Hepatocyte (in vitro differentiated cells): ENCODE measurements at regions not wholly inside any gene's neighbourhood (a gene's known extent, or its start where the extent isn't known, plus 50 kb on each side); places are given as distances from the start of the nearest gene placed in this dataset.

Source experiments
- DNase-seq: peaks from one replicate; pipeline ENCODE4 v3.0.0-alpha.2; 2016; ENCODE audit warnings: low spot score
- H2AFZ ChIP-seq: fragments of 200-600 bp; sonication (generic); 2 replicates; pipeline ENCODE4 v1.6.0; 2016; ENCODE audit warnings: antibody characterized with exemption, mild to moderate bottlenecking
- H3K27ac ChIP-seq: fragments of 200-600 bp; sonication (generic); 2 replicates; pipeline ENCODE4 v1.5.1; 2016; ENCODE audit warnings: mild to moderate bottlenecking
- H3K27me3 ChIP-seq: fragments of 200-600 bp; sonication (generic); 2 replicates; pipeline ENCODE4 v1.6.1; 2016
- H3K36me3 ChIP-seq: fragments of 200-600 bp; sonication (generic); replicated peaks from 2 replicates; pipeline ENCODE4 v1.5.1; 2016; ENCODE audit warnings: low read depth; ENCODE audit not compliant: insufficient read depth
- H3K4me1 ChIP-seq: fragments of 200-600 bp; sonication (generic); 2 replicates; pipeline ENCODE4 v1.5.1; 2016; ENCODE audit warnings: mild to moderate bottlenecking, moderate library complexity; ENCODE audit not compliant: insufficient read depth
- H3K4me2 ChIP-seq: fragments of 200-600 bp; sonication (generic); 2 replicates; pipeline ENCODE4 v1.6.0; 2016
- H3K4me3 ChIP-seq: fragments of 200-600 bp; sonication (generic); 2 replicates; pipeline ENCODE4 v1.5.1; 2016; ENCODE audit warnings: mild to moderate bottlenecking
- H3K79me2 ChIP-seq: fragments of 200-600 bp; sonication (generic); 2 replicates; pipeline ENCODE4 v1.6.0; 2017; ENCODE audit warnings: mild to moderate bottlenecking
- H3K9me2 ChIP-seq: fragments of 200-600 bp; sonication (generic); replicated peaks from 2 replicates; pipeline ENCODE4 v1.6.0; 2017; ENCODE audit warnings: mild to moderate bottlenecking; ENCODE audit not compliant: insufficient read depth
- H3K9me3 ChIP-seq: fragments of 200-600 bp; sonication (generic); 2 replicates; pipeline ENCODE4 v1.5.1; 2016; ENCODE audit warnings: low read depth, mild to moderate bottlenecking
- H4K20me1 ChIP-seq: fragments of 200-600 bp; sonication (generic); 2 replicates; pipeline ENCODE4 v1.6.0; 2016; ENCODE audit warnings: mild to moderate bottlenecking; ENCODE audit not compliant: insufficient read depth, poor library complexity, severe bottlenecking
- EZH2 ChIP-seq: fragments of 200-600 bp; sonication (generic); IDR thresholded peaks from 2 replicates; pipeline ENCODE4 v1.6.1; 2016; ENCODE audit warnings: antibody characterized with exemption, mild to moderate bottlenecking, borderline replicate concordance
- EZH2phosphoT487 ChIP-seq: fragments of 200-600 bp; sonication (generic); IDR thresholded peaks from one replicate; pipeline ENCODE4 v1.6.1; 2018; ENCODE audit warnings: antibody characterized with exemption, mild to moderate bottlenecking, low read depth, moderate library complexity; ENCODE audit not compliant: unreplicated experiment, severe bottlenecking
- WGBS: methylation state at CpG from one replicate; pipeline ENCODE4 v1.1.6; 2016; ENCODE audit warnings: low lambda C conversion rate; ENCODE audit errors: missing lambda C conversion rate; 5-methylcytosine and 5-hydroxymethylcytosine counted together
- TF ChIP-seq, protein P1 (sequence below): fragments of 200-600 bp; sonication (generic); IDR thresholded peaks from 2 replicates; pipeline ENCODE4 v1.5.1; 2016; ENCODE audit warnings: antibody characterized with exemption, mild to moderate bottlenecking; ENCODE audit not compliant: poor library complexity

DNA sequence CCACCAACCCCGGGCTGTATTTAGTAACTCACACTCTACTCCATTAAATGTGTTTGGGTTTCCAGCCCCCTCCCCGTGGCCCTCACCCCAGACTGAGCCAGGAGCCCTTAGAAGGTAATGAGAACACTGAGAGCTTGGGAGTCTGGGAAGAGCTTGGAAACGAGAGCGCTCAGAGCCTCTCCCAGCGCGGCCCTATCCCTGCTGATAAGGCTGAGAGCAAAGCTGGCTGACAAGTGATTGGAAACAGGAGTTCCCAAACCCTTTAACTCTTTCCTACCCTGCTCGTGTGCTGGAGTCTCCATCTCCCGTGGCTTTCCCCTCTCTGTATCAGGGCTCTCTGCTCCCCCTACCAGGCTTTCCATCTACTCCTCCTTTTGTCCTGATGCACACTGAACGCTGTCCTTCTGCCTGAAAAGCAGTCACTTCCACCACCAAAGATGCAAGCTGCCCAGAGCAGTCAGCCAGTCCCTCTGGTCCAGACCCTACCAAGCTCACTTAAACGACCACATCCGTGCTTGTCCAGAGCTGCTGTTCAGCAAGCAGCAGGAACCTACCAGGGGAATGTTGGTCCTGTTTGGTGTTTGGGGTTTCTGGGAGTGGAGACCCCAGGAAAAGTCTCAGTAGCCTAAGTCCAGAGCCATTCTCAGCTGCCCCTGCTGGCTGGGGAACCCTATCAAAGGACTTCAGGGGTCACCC lies 100.0 kb upstream of the PKDCC start:
- no peaks in the 10 kb centered on the region for H3K9me3 ChIP-seq
- peaks cover 32% of the 10 kb centered on the region for H3K4me1 ChIP-seq
- peak overlapping the region; percentile 44 for H3K4me2 ChIP-seq
- peak overlapping the region; percentile 49 for H3K27ac ChIP-seq
- 7% methylated on average over 11 of the region's 11 CpGs for WGBS
- peak; percentile 57 for DNase-seq
- no peaks in the 10 kb centered on the region for H3K36me3 ChIP-seq
- no peaks in the 10 kb centered on the region for H3K9me2 ChIP-seq
- H2AFZ ChIP-seq = no peak overlapping the region
- H4K20me1 ChIP-seq = no peaks in the 10 kb centered on the region
- H3K4me3 ChIP-seq = no peak overlapping the region
- H3K27me3 ChIP-seq = no peaks in the 10 kb centered on the region
- no peak for TF ChIP-seq EZH2
- no peak for TF ChIP-seq EZH2phosphoT487
- TF ChIP-seq, protein P1, sequence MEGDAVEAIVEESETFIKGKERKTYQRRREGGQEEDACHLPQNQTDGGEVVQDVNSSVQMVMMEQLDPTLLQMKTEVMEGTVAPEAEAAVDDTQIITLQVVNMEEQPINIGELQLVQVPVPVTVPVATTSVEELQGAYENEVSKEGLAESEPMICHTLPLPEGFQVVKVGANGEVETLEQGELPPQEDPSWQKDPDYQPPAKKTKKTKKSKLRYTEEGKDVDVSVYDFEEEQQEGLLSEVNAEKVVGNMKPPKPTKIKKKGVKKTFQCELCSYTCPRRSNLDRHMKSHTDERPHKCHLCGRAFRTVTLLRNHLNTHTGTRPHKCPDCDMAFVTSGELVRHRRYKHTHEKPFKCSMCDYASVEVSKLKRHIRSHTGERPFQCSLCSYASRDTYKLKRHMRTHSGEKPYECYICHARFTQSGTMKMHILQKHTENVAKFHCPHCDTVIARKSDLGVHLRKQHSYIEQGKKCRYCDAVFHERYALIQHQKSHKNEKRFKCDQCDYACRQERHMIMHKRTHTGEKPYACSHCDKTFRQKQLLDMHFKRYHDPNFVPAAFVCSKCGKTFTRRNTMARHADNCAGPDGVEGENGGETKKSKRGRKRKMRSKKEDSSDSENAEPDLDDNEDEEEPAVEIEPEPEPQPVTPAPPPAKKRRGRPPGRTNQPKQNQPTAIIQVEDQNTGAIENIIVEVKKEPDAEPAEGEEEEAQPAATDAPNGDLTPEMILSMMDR = no peak
- no peaks in the 10 kb centered on the region for H3K79me2 ChIP-seq

DNA sequence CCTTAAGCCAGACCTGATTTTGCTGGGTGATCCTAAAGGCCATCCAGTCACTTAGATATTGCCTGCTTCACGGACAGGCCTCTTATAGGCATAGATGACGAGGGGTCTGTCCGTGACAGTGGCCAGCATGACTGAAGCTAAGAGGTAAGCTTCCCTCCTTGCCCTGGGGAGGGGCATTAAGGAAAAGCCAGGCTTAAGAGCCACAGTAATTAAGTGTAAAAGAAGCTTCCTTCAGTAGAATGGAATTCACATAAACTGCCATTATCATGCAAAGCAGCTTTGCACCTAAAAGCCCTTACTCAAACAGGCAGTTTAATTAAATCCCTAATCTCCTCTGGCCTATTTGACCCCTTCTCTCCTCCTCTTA lies 99.4 kb upstream of the PKDCC start:
- peak overlapping the region; percentile 24 for H3K27ac ChIP-seq
- H3K4me3 ChIP-seq = no peak overlapping the region
- no peaks in the 10 kb centered on the region for H3K9me2 ChIP-seq
- TF ChIP-seq EZH2phosphoT487 (no peak), EZH2 (no peak)
- TF ChIP-seq, protein P1 = no peak
- DNase-seq = no peak
- no peaks in the 10 kb centered on the region for H3K36me3 ChIP-seq
- H3K79me2 ChIP-seq = no peaks in the 10 kb centered on the region
- H3K9me3 ChIP-seq = no peaks in the 10 kb centered on the region
- H2AFZ ChIP-seq = no peak overlapping the region
- H3K4me2 ChIP-seq = no peak overlapping the region
- no peaks in the 10 kb centered on the region for H3K27me3 ChIP-seq
- no peaks in the 10 kb centered on the region for H4K20me1 ChIP-seq
- WGBS = 75% methylated on average over 3 of the region's 3 CpGs
- H3K4me1 ChIP-seq = peaks cover 32% of the 10 kb centered on the region

DNA sequence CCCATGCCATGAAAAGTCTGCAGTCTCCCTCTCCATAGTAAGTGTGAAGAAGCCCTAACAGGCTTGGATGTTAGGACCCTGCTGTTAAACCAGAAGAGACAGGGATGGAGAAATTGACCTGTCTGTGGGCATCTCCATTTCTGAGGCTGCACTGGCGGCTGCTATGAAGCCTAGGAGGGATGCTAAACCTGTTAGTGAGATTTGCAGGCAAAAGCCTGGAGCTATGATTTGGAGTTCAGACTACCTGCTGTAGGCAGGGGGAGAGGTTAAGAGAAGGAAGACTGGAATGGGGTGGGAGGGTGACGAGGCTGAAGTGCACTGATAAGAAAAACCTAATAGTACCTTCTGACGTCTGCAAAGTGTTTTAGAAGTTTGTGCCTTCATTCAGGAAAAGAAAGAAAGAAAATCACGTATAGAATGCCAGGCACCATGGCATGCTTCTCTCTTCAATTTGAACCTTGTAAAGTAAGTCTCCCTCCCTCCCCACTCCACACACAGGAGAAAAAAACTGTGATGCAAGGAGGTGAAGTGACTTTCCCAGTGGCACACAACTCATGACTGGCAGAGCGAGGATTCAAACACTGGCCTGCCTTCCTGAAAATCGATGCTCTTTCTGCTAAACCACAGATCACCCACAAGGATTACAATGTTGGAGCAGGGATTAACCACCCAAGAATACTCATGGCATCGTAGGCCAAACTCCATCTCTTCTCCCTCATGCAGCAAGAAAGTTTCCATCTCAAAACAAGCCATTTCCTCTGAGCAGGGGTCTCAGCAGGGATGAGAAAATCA lies 98.5 kb upstream of the PKDCC start:
- H3K27ac ChIP-seq = no peak overlapping the region
- H3K36me3 ChIP-seq = no peaks in the 10 kb centered on the region
- no peaks in the 10 kb centered on the region for H3K79me2 ChIP-seq
- no peak overlapping the region for H2AFZ ChIP-seq
- no peaks in the 10 kb centered on the region for H3K9me3 ChIP-seq
- H3K27me3 ChIP-seq = no peaks in the 10 kb centered on the region
- no peak for DNase-seq
- no peaks in the 10 kb centered on the region for H4K20me1 ChIP-seq
- peak overlapping the region; percentile 17 for H3K4me2 ChIP-seq
- peaks cover 32% of the 10 kb centered on the region for H3K4me1 ChIP-seq
- 55% methylated on average over 7 of the region's 7 CpGs for WGBS
- no peak overlapping the region for H3K4me3 ChIP-seq
- TF ChIP-seq EZH2phosphoT487 = no peak
- no peak for TF ChIP-seq EZH2
- TF ChIP-seq, protein P1 = no peak
- H3K9me2 ChIP-seq = no peaks in the 10 kb centered on the region
